Activated CD8-positive, alpha-beta T cell treated with anti-CD3 and anti-CD28 coated beads for 36 hours (primary cell): ENCODE measurements at regions not wholly inside any gene's neighbourhood (a gene's known extent, or its start where the extent isn't known, plus 50 kb on each side); places are given as distances from the start of the nearest gene placed in this dataset.

Source experiments
- ATAC-seq: fragments of 200-7000 bp; cut with Tn5 transposase; one replicate; pipeline ENCODE4 v1.10.0; 2021; ENCODE audit warnings: mild to moderate bottlenecking, moderate library complexity
- CTCF ChIA-PET: fragments of 350-600 bp; sonication (Branson Sonifier 250); formaldehyde crosslinking; loops from one replicate; lab custom pipeline; 2021; ENCODE audit warnings: antibody characterized with exemption; lab: Charles Lee
- POLR2A ChIA-PET: fragments of 350-600 bp; sonication (Branson Sonifier 250); formaldehyde crosslinking; loops from one replicate; lab custom pipeline; 2021; ENCODE audit warnings: antibody characterized with exemption; lab: Charles Lee
- DNase-seq: peaks from one replicate; pipeline ENCODE4 v3.0.0-alpha.2; 2020
- H3K27ac Mint-ChIP-seq: one replicate; pipeline ENCODE4 v1.8.0; 2021; ENCODE audit warnings: mild to moderate bottlenecking, mixed read lengths
- H3K27me3 Mint-ChIP-seq: one replicate; pipeline ENCODE4 v1.8.0; 2021; ENCODE audit warnings: mixed read lengths
- H3K36me3 Mint-ChIP-seq: one replicate; pipeline ENCODE4 v1.8.0; 2021; ENCODE audit warnings: low read depth, mixed read lengths
- H3K4me1 Mint-ChIP-seq: one replicate; pipeline ENCODE4 v1.8.0; 2021; ENCODE audit warnings: low read depth, mixed read lengths
- H3K4me3 Mint-ChIP-seq: one replicate; pipeline ENCODE4 v1.8.0; 2021; ENCODE audit warnings: mild to moderate bottlenecking, moderate library complexity, mixed read lengths
- H3K9me3 Mint-ChIP-seq: one replicate; pipeline ENCODE4 v1.8.0; 2021; ENCODE audit warnings: mixed read lengths
- intact Hi-C: fragments of 100-400 bp; cut with micrococcal nuclease; formaldehyde crosslinking; loops from one replicate; pipeline ENCODE4 v1.10.0; 2022
- TF ChIP-seq, protein P1 (sequence below): fragments of 200-600 bp; IDR thresholded peaks from one replicate; pipeline ENCODE4 v1.8.0; 2022; ENCODE audit warnings: antibody characterized with exemption, mild to moderate bottlenecking

DNA sequence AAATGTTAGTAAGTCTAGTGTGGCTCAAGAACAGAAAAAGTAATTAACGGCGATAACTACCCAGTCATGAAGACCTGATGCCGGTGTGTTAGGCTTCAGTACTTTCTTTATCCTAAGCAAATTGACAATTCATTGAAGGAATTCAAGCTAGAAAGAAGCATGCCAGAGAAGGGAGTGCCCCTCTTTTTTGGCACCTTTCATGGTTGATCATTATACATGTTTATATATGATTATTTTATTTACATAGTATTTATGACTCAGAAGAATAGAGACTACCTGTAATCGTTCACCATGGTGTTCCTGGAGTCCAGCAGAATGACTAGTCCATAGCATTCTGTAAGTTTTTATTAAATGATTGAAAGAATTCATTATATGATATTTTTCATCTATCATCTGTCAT is 548.3 kb upstream of the SLIT2 start:
- H3K4me3 Mint-ChIP-seq, result no peak overlapping the region
- intact Hi-C loops, result no loop called here
- ATAC-seq (no peak), DNase-seq (no peak)
- no peaks in the 10 kb centered on the region for H3K27me3 Mint-ChIP-seq
- peaks cover 10% of the 10 kb centered on the region for H3K9me3 Mint-ChIP-seq
- H3K27ac Mint-ChIP-seq, result no peak overlapping the region
- TF ChIP-seq, protein P1, sequence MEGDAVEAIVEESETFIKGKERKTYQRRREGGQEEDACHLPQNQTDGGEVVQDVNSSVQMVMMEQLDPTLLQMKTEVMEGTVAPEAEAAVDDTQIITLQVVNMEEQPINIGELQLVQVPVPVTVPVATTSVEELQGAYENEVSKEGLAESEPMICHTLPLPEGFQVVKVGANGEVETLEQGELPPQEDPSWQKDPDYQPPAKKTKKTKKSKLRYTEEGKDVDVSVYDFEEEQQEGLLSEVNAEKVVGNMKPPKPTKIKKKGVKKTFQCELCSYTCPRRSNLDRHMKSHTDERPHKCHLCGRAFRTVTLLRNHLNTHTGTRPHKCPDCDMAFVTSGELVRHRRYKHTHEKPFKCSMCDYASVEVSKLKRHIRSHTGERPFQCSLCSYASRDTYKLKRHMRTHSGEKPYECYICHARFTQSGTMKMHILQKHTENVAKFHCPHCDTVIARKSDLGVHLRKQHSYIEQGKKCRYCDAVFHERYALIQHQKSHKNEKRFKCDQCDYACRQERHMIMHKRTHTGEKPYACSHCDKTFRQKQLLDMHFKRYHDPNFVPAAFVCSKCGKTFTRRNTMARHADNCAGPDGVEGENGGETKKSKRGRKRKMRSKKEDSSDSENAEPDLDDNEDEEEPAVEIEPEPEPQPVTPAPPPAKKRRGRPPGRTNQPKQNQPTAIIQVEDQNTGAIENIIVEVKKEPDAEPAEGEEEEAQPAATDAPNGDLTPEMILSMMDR, result no peak
- CTCF ChIA-PET, result no interaction called here
- POLR2A ChIA-PET, result no interaction called here
- no peaks in the 10 kb centered on the region for H3K4me1 Mint-ChIP-seq
- no peaks in the 10 kb centered on the region for H3K36me3 Mint-ChIP-seq

DNA sequence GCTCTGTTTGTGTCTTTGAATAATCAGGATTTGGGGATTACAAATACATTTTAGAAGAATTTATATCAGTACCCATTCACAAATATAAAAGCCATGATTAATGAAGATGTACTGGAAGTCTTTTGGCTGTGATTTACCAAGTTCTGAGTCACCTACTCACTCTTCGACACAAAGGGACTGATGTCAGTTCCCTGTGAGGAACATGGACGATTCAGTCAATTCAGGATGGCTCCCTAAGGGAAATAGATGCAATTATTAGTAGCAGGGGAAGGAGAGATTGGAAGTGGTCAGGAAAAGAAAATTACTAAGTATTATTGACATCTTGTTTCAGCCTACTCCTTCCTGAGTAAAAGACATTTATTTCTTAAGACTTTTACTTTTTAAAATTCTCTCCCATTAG is 550.7 kb upstream of the SLIT2 start:
- no peak overlapping the region for H3K4me3 Mint-ChIP-seq
- peaks cover 15% of the 10 kb centered on the region for H3K9me3 Mint-ChIP-seq
- ChIA-PET CTCF (no interaction called here), POLR2A (no interaction called here)
- no peaks in the 10 kb centered on the region for H3K27me3 Mint-ChIP-seq
- H3K4me1 Mint-ChIP-seq, result no peaks in the 10 kb centered on the region
- DNase-seq (no peak), ATAC-seq (no peak)
- TF ChIP-seq, protein P1, result no peak
- intact Hi-C loops, result no loop called here
- no peak overlapping the region for H3K27ac Mint-ChIP-seq
- no peaks in the 10 kb centered on the region for H3K36me3 Mint-ChIP-seq

DNA sequence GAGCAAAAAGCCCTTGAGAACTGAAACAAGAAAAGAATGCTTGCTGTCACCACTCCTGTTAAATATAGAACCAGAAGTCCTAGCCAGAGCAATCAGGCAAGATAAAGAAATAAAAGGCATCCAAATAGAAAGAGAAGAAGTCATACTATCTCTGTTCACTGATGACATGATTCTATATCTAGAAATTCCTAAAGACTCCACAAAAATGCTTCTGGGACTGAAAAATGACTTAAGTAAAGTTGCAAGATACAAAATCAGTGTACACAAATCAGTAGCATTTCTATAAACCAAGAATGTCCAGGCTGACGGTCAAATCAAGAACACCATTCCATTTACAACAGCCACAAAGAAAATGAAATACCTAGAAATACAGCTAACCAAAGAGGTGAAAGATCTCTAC is 552.7 kb upstream of the SLIT2 start:
- no peak overlapping the region for H3K27ac Mint-ChIP-seq
- ChIA-PET POLR2A (no interaction called here), CTCF (no interaction called here)
- ATAC-seq (no peak), DNase-seq (no peak)
- H3K4me1 Mint-ChIP-seq, result no peaks in the 10 kb centered on the region
- TF ChIP-seq, protein P1, result no peak
- no peaks in the 10 kb centered on the region for H3K27me3 Mint-ChIP-seq
- intact Hi-C loops, result no loop called here
- peaks cover 11% of the 10 kb centered on the region for H3K9me3 Mint-ChIP-seq
- no peak overlapping the region for H3K4me3 Mint-ChIP-seq
- no peaks in the 10 kb centered on the region for H3K36me3 Mint-ChIP-seq

DNA sequence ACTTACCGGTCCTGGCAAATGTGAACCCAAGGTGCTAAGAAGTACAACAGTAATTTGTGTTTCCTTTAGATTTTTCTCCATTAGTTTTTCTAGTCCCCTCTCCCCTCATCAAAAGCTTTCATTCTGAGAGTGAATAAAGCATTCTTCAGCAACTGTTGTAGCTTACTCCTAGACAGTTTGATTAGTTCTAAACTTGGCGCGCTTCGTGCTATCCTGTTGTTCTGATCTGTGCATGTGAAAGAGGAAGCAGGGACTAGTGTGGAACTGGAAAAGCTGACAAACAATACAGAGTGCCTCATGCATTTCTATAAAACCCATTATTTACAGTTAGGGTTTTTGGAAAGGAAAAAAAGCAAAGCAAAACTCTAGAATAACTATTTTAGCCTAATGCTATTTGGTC is 556.9 kb upstream of the SLIT2 start:
- H3K4me1 Mint-ChIP-seq, result no peaks in the 10 kb centered on the region
- TF ChIP-seq, protein P1, result no peak
- H3K27me3 Mint-ChIP-seq, result no peaks in the 10 kb centered on the region
- no peak overlapping the region for H3K4me3 Mint-ChIP-seq
- H3K36me3 Mint-ChIP-seq, result no peaks in the 10 kb centered on the region
- no peak overlapping the region for H3K27ac Mint-ChIP-seq
- DNase-seq, result no peak
- CTCF ChIA-PET, result no interaction called here
- intact Hi-C loops, result no loop called here
- POLR2A ChIA-PET, result no interaction called here
- peaks cover 11% of the 10 kb centered on the region for H3K9me3 Mint-ChIP-seq
- no peak for ATAC-seq

DNA sequence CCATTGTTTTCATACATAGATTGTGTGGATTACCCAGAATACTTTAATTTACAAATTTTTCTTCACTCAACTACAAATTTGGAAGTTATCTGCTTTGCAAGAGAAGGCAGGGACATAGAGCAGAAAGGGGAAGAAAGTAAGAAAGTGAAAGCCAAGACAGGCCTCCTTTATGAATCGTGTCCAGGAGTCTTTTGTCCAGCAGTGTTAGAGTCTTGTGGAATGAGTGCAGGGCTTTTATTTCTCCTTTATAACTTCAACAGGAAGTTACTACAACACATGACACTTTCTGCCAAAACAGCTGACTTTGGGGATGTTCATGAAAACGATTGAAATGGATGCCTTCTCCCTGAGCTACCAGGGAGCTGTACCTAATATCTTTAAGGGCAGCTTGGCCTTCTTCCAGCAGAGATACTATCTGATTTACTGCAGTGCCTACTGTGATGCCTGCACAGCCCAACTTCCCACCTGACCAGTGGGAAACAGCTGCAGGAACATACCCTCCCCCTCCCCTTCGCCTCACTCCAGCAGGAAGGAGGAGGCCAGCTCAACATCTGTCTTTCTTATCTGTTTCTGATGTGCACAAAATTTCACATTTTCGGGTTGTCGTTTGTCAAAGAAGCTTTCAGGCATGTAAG is 557.7 kb upstream of the SLIT2 start:
- no peaks in the 10 kb centered on the region for H3K27me3 Mint-ChIP-seq
- CTCF ChIA-PET, result no interaction called here
- DNase-seq, result no peak

More for the DNA sequence above, 557.7 kb upstream of the SLIT2 start:
- Mint-ChIP-seq H3K4me1 (no peaks in the 10 kb centered on the region), H3K9me3 (peaks cover 9% of the 10 kb centered on the region), H3K4me3 (no peak overlapping the region), H3K27ac (no peak overlapping the region), H3K36me3 (no peaks in the 10 kb centered on the region)
- TF ChIP-seq, protein P1, result no peak
- POLR2A ChIA-PET, result no interaction called here
- no peak for ATAC-seq
- intact Hi-C loops, result no loop called here
